HG03521 (cell line): ENCODE measurements at regions not wholly inside any gene's neighbourhood (a gene's known extent, or its start where the extent isn't known, plus 50 kb on each side); places are given as distances from the start of the nearest gene placed in this dataset.

Source experiments
- ATAC-seq: cut with Tn5 transposase; IDR thresholded peaks from one replicate; pipeline ENCODE4 v1.9.1; 2021; ENCODE audit warnings: mild to moderate bottlenecking, moderate library complexity; ENCODE audit not compliant: unreplicated experiment

GRCh38 chr1:62978741-62979140 lies 194.8 kb downstream of the ATG4C start:
- ATAC-seq = no peak

GRCh38 chr1:62981434-62981833 lies 197.5 kb downstream of the ATG4C start:
- no peak for ATAC-seq

GRCh38 chr1:62988867-62989266 lies 204.9 kb downstream of the ATG4C start:
- no peak for ATAC-seq

GRCh38 chr1:62989497-62989896 lies 205.6 kb downstream of the ATG4C start:
- no peak for ATAC-seq

GRCh38 chr1:62991152-62991551 lies 207.2 kb downstream of the ATG4C start:
- ATAC-seq = no peak

GRCh38 chr1:62993844-62994243 lies 209.9 kb downstream of the ATG4C start:
- no peak for ATAC-seq

- no peak for ATAC-seq
Measured at GRCh38 chr1:62995173-62995572, 211.2 kb downstream of the ATG4C start.

GRCh38 chr1:62997884-62998283 lies 214.0 kb downstream of the ATG4C start:
- ATAC-seq = no peak

GRCh38 chr1:62998845-62999649 lies 215.1 kb downstream of the ATG4C start:
- ATAC-seq = no peak

GRCh38 chr1:63000508-63000907 lies 216.6 kb downstream of the ATG4C start:
- no peak for ATAC-seq

- ATAC-seq = no peak
Measured at GRCh38 chr1:63004868-63005267, 220.9 kb downstream of the ATG4C start.

- ATAC-seq = no peak
Measured at GRCh38 chr1:63005812-63006211, 221.9 kb downstream of the ATG4C start.

- no peak for ATAC-seq
Measured at GRCh38 chr1:63009421-63009820, 225.5 kb downstream of the ATG4C start.

GRCh38 chr1:63010913-63011660 lies 227.2 kb downstream of the ATG4C start:
- no peak for ATAC-seq

GRCh38 chr1:63012339-63012738 lies 228.4 kb downstream of the ATG4C start:
- no peak for ATAC-seq

GRCh38 chr1:63014267-63014666 lies 230.3 kb downstream of the ATG4C start:
- ATAC-seq = no peak

GRCh38 chr1:63022319-63022718 lies 238.4 kb downstream of the ATG4C start:
- no peak for ATAC-seq

GRCh38 chr1:63023171-63023570 lies 239.2 kb downstream of the ATG4C start:
- no peak for ATAC-seq

- no peak for ATAC-seq
Measured at GRCh38 chr1:63023637-63024036, 239.7 kb downstream of the ATG4C start.

- no peak for ATAC-seq
Measured at GRCh38 chr1:63024132-63024531, 240.2 kb downstream of the ATG4C start.

GRCh38 chr1:63027176-63027575 lies 243.2 kb downstream of the ATG4C start:
- no peak for ATAC-seq

GRCh38 chr1:63032171-63032570 lies 248.2 kb downstream of the ATG4C start:
- no peak for ATAC-seq
